Liver (tissue), 7 donors: ENCODE measurements at regions not wholly inside any gene's neighbourhood (a gene's known extent, or its start where the extent isn't known, plus 50 kb on each side); places are given as distances from the start of the nearest gene placed in this dataset.

Experiments used
- DNase-seq: peaks from one replicate; pipeline ENCODE4 v3.0.0-alpha.2; 2017; ENCODE audit warnings: low spot score
- H3K27ac ChIP-seq, 2 donors: one replicate each; pipeline ENCODE4 v1.7.0; 2013; ENCODE audit warnings: inconsistent platforms in 2 of 2, low read length in 2 of 2, control low read depth in 1 of 2, low read depth in 1 of 2, mild to moderate bottlenecking in 1 of 2
- H3K27me3 ChIP-seq, 4 donors: one replicate each; pipeline versions ENCODE4 v1.6.1 to v1.7.0; 2013; ENCODE audit warnings: low read length in 3 of 4, inconsistent platforms in 1 of 4, mild to moderate bottlenecking in 1 of 4, moderate library complexity in 1 of 4; ENCODE audit not compliant: control insufficient read depth in 4 of 4, insufficient read depth in 4 of 4
- H3K36me3 ChIP-seq, 4 donors: one replicate each; pipeline versions ENCODE4 v1.6.1 to v1.7.0; 2013; ENCODE audit warnings: low read length in 3 of 4, mild to moderate bottlenecking in 3 of 4, low read depth in 1 of 4, moderate library complexity in 1 of 4; ENCODE audit not compliant: control insufficient read depth in 4 of 4, insufficient read depth in 3 of 4
- H3K4me1 ChIP-seq, 4 donors: one replicate each; pipeline versions ENCODE4 v1.6.1 to v1.7.0; 2013; ENCODE audit warnings: low read length in 3 of 4, mild to moderate bottlenecking in 3 of 4, moderate library complexity in 1 of 4; ENCODE audit not compliant: control insufficient read depth in 4 of 4, insufficient read depth in 4 of 4
- H3K4me3 ChIP-seq, 3 donors: one replicate each; pipeline versions ENCODE4 v1.6.1 to v1.7.0; 2013; ENCODE audit warnings: low read length in 3 of 3, control low read depth in 1 of 3, low read depth in 1 of 3, mild to moderate bottlenecking in 1 of 3
- H3K9ac ChIP-seq, 2 donors: one replicate each; pipeline ENCODE4 v1.7.0; 2013; ENCODE audit warnings: low read length in 2 of 2, mild to moderate bottlenecking in 2 of 2, moderate library complexity in 2 of 2, control low read depth in 1 of 2, low read depth in 1 of 2
- H3K9me3 ChIP-seq, 4 donors: one replicate each; pipeline versions ENCODE4 v1.6.1 to v1.7.0; 2013; ENCODE audit warnings: low read length in 3 of 4; ENCODE audit not compliant: control insufficient read depth in 4 of 4
- EGR1 ChIP-seq, 2 donors: IDR thresholded peaks; 2 replicates each; pipeline ENCODE4 v1.6.1; 2016 to 2018; ENCODE audit warnings: antibody characterized with exemption in 2 of 2, low read depth in 2 of 2
- FOXA1 ChIP-seq: IDR thresholded peaks from 2 replicates; pipeline ENCODE4 v1.6.1; 2016; ENCODE audit warnings: antibody characterized with exemption
- FOXA2 ChIP-seq: IDR thresholded peaks from 2 replicates; pipeline ENCODE4 v1.6.1; 2016; ENCODE audit warnings: antibody characterized with exemption
- GABPA ChIP-seq, 2 donors: IDR thresholded peaks in 1 of 2; conservative IDR thresholded peaks in 1 of 2; 2 replicates each; pipeline ENCODE4 v1.6.1; 2016; ENCODE audit warnings: antibody characterized with exemption in 2 of 2, mild to moderate bottlenecking in 1 of 2, moderate library complexity in 1 of 2
- HNF4A ChIP-seq, 2 donors: conservative IDR thresholded peaks; 2 replicates each; pipeline ENCODE4 v1.6.1; 2016; ENCODE audit warnings: antibody characterized with exemption in 2 of 2, mild to moderate bottlenecking in 2 of 2
- HNF4G ChIP-seq: IDR thresholded peaks from 2 replicates; pipeline ENCODE4 v1.6.1; 2016; ENCODE audit warnings: antibody characterized with exemption
- JUND ChIP-seq, 2 donors: IDR thresholded peaks; 2 replicates each; pipeline ENCODE4 v1.6.1; 2016; ENCODE audit warnings: antibody characterized with exemption in 2 of 2
- MAX ChIP-seq: IDR thresholded peaks from 2 replicates; pipeline ENCODE4 v1.6.1; 2016; ENCODE audit warnings: antibody characterized with exemption
- NR2F2 ChIP-seq: IDR thresholded peaks from 2 replicates; pipeline ENCODE4 v1.6.1; 2016; ENCODE audit warnings: antibody characterized with exemption
- RAD21 ChIP-seq, 2 donors: IDR thresholded peaks; 2 replicates each; pipeline ENCODE4 v1.6.1; 2016; ENCODE audit warnings: antibody characterized with exemption in 2 of 2, mild to moderate bottlenecking in 2 of 2
- REST ChIP-seq: IDR thresholded peaks from 2 replicates; pipeline ENCODE4 v1.6.1; 2016; ENCODE audit warnings: antibody characterized with exemption, mild to moderate bottlenecking
- RXRA ChIP-seq, 2 donors: IDR thresholded peaks; 2 replicates each; pipeline ENCODE4 v1.6.1; 2017 to 2018; ENCODE audit warnings: antibody characterized with exemption in 2 of 2, mild to moderate bottlenecking in 1 of 2
- SP1 ChIP-seq: IDR thresholded peaks from 2 replicates; pipeline ENCODE4 v1.6.1; 2018; ENCODE audit warnings: antibody characterized with exemption, mild to moderate bottlenecking
- TAF1 ChIP-seq: conservative IDR thresholded peaks from 2 replicates; pipeline ENCODE4 v1.6.1; 2016; ENCODE audit warnings: antibody characterized with exemption, mild to moderate bottlenecking
- YY1 ChIP-seq: IDR thresholded peaks from 2 replicates; pipeline ENCODE4 v1.6.1; 2016; ENCODE audit warnings: antibody characterized with exemption, mild to moderate bottlenecking
- ZBTB33 ChIP-seq: IDR thresholded peaks from 2 replicates; pipeline ENCODE4 v1.6.1; 2016; ENCODE audit warnings: antibody characterized with exemption
- WGBS: extraction: QIAGEN DNeasy Blood & Tissue Kit; methylation state at CpG from one replicate; pipeline ENCODE4 v1.1.7; 2013; 5-methylcytosine and 5-hydroxymethylcytosine counted together
- donor health status: healthy.
- donor health status: healthy.
- donor health status: healthy.
- donor health status: healthy.

- Histone ChIP-seq H3K4me3 (no peak overlapping the region), H3K27me3 (no peaks in the 10 kb centered on the region), H3K9me3 (no peaks in the 10 kb centered on the region), H3K4me1 (no peaks in the 10 kb centered on the region), H3K9ac (no peak overlapping the region), H3K36me3 (no peaks in the 10 kb centered on the region), H3K27ac (no peak overlapping the region)
- TF ChIP-seq REST (no peak), FOXA2 (no peak), SP1 (no peak), FOXA1 (no peak)
- WGBS = 94% methylated on average over 1 of the region's 1 CpG
- no peak for DNase-seq
Measured at GRCh38 chr5:143932584-143932983, 120.6 kb downstream of the HMHB1 start.

GRCh38 chr5:143933451-143933850, 121.5 kb downstream of the HMHB1 start:
- Histone ChIP-seq H3K4me1 (no peaks in the 10 kb centered on the region), H3K27ac (no peak overlapping the region), H3K4me3 (no peak overlapping the region), H3K9me3 (no peaks in the 10 kb centered on the region), H3K27me3 (no peaks in the 10 kb centered on the region), H3K36me3 (no peaks in the 10 kb centered on the region), H3K9ac (no peak overlapping the region)
- 67% methylated on average over 3 of the region's 3 CpGs for WGBS
- DNase-seq = no peak
- TF ChIP-seq FOXA1 (no peak), HNF4G (no peak), ZBTB33 (no peak), REST (no peak), GABPA (IDR thresholded peaks at IDR 0.05 in 1 of 2, conservative IDR thresholded peaks at IDR 0.05 in 1 of 2) (no peak), MAX (no peak), TAF1 (no peak), RXRA (IDR thresholded peaks at IDR 0.05) (no peak), EGR1 (IDR thresholded peaks at IDR 0.05; ENCODE audit: low read depth in 2 of 2) (no peak), NR2F2 (no peak), RAD21 (IDR thresholded peaks at IDR 0.05) (no peak), JUND (IDR thresholded peaks at IDR 0.05) (no peak), HNF4A (conservative IDR thresholded peaks at IDR 0.05) (no peak), FOXA2 (no peak), YY1 (no peak)
